Activated T-helper 1 cell treated with Interleukin-2 at 50 U/mL for 16 hours (primary cell): ENCODE measurements at regions not wholly inside any gene's neighbourhood (a gene's known extent, or its start where the extent isn't known, plus 50 kb on each side); places are given as distances from the start of the nearest gene placed in this dataset.

Experiments
- DNase-seq: peaks from one replicate; pipeline ENCODE4 v3.0.0-alpha.2; 2020; ENCODE audit warnings: low read depth

- no peak for DNase-seq
Measured at GRCh38 chr2:217336694-217337093, 476.8 kb upstream of the TNP1 start.

GRCh38 chr2:217335341-217335966 lies 475.6 kb upstream of the TNP1 start:
- DNase-seq = no peak

GRCh38 chr2:217334561-217334960 lies 474.7 kb upstream of the TNP1 start:
- DNase-seq = no peak

- DNase-seq = no peak
Measured at GRCh38 chr2:217332866-217333265, 473.0 kb upstream of the TNP1 start.

- no peak for DNase-seq
Measured at GRCh38 chr2:217332417-217332791, 472.5 kb upstream of the TNP1 start.

- no peak for DNase-seq
Measured at GRCh38 chr2:217331523-217332416, 471.9 kb upstream of the TNP1 start.

GRCh38 chr2:217330647-217331046 lies 470.8 kb upstream of the TNP1 start:
- no peak for DNase-seq

GRCh38 chr2:217329023-217329431 lies 469.2 kb upstream of the TNP1 start:
- no peak for DNase-seq

- DNase-seq = no peak
Measured at GRCh38 chr2:217328622-217328978, 468.7 kb upstream of the TNP1 start.

GRCh38 chr2:217327953-217328621 lies 468.2 kb upstream of the TNP1 start:
- DNase-seq = no peak

- no peak for DNase-seq
Measured at GRCh38 chr2:217326238-217327022, 466.6 kb upstream of the TNP1 start.

- no peak for DNase-seq
Measured at GRCh38 chr2:217325816-217326215, 466.0 kb upstream of the TNP1 start.

GRCh38 chr2:217325251-217325650 lies 465.4 kb upstream of the TNP1 start:
- DNase-seq = no peak

- DNase-seq = no peak
Measured at GRCh38 chr2:217316743-217317142, 456.9 kb upstream of the TNP1 start.

- no peak for DNase-seq
Measured at GRCh38 chr2:217314021-217314460, 454.2 kb upstream of the TNP1 start.

GRCh38 chr2:217313386-217313785 lies 453.5 kb upstream of the TNP1 start:
- DNase-seq = no peak

GRCh38 chr2:217309056-217309455 lies 449.2 kb upstream of the TNP1 start:
- DNase-seq = no peak

GRCh38 chr2:217307023-217307422 lies 447.2 kb upstream of the TNP1 start:
- no peak for DNase-seq

GRCh38 chr2:217305882-217306281 lies 446.0 kb upstream of the TNP1 start:
- DNase-seq = no peak

GRCh38 chr2:217304582-217304981 lies 444.7 kb upstream of the TNP1 start:
- DNase-seq = no peak

GRCh38 chr2:217302856-217303255 lies 443.0 kb upstream of the TNP1 start:
- no peak for DNase-seq
